Mammary epithelial cell (primary cell): ENCODE measurements at regions not wholly inside any gene's neighbourhood (a gene's known extent, or its start where the extent isn't known, plus 50 kb on each side); places are given as distances from the start of the nearest gene placed in this dataset.

ENCODE experiments used
- CTCF ChIP-seq, 2 donors: IDR thresholded peaks in 1 of 2; conservative IDR thresholded peaks in 1 of 2; 2 replicates each; pipeline ENCODE4 v1.5.1; 2011 to 2012; ENCODE audit warnings: inconsistent platforms in 2 of 2, low read length in 2 of 2, mild to moderate bottlenecking in 2 of 2, control low read depth in 1 of 2, low read depth in 1 of 2; ENCODE audit not compliant: insufficient read depth in 1 of 2; ENCODE audit errors: extremely low read depth in 1 of 2
- EZH2 ChIP-seq: IDR thresholded peaks from 2 replicates; pipeline ENCODE4 v1.6.1; 2012; ENCODE audit warnings: low read length, inconsistent platforms, borderline replicate concordance

GRCh38 chr4:79636991-79637390 lies 229.0 kb upstream of the GK2 start:
- TF ChIP-seq CTCF (conservative IDR thresholded peaks at IDR 0.05 in 1 of 2, IDR thresholded peaks at IDR 0.05 in 1 of 2; ENCODE audit: extremely low read depth in 1 of 2, insufficient read depth in 1 of 2, low read depth in 1 of 2, low read length in 2 of 2) (no peak), EZH2 (no peak)
